Fibroblast of lung (primary cell): ENCODE measurements at regions not wholly inside any gene's neighbourhood (a gene's known extent, or its start where the extent isn't known, plus 50 kb on each side); places are given as distances from the start of the nearest gene placed in this dataset.

ENCODE experiments used
- DNase-seq, 2 donors: peaks; one replicate each; pipeline versions ENCODE4 v3.0.0 to v3.0.0-alpha.2; 2010; ENCODE audit warnings: low read depth in 2 of 2
- H2AFZ ChIP-seq: 2 replicates; pipeline ENCODE4 v1.5.1; 2012; ENCODE audit warnings: low read length, control low read depth, inconsistent platforms
- H3K27ac ChIP-seq: 2 replicates; pipeline ENCODE4 v1.5.1; 2011; ENCODE audit warnings: low read length, control low read depth; ENCODE audit not compliant: insufficient read depth
- H3K27me3 ChIP-seq: 2 replicates; pipeline ENCODE4 v1.5.1; 2011; ENCODE audit warnings: mild to moderate bottlenecking, low read length; ENCODE audit not compliant: control insufficient read depth, insufficient read depth
- H3K36me3 ChIP-seq: 2 replicates; pipeline ENCODE4 v1.5.1; 2011; ENCODE audit warnings: low read length; ENCODE audit not compliant: control insufficient read depth, insufficient read depth
- H3K4me1 ChIP-seq: 2 replicates; pipeline ENCODE4 v1.5.1; 2011; ENCODE audit warnings: low read length; ENCODE audit not compliant: control insufficient read depth, insufficient read depth; ENCODE audit errors: extremely low read depth
- H3K4me2 ChIP-seq: 2 replicates; pipeline ENCODE4 v1.5.1; 2011; ENCODE audit warnings: low read length, control low read depth; ENCODE audit not compliant: insufficient read depth; ENCODE audit errors: extremely low read depth
- H3K4me3 ChIP-seq, 4 experiments: fragments of 200-600 bp in 1 of 4; sonication (generic) in 1 of 4; replicated peaks in 1 of 4; 2 replicates each; pipeline ENCODE4 v1.5.1; 2011 to 2016; ENCODE audit warnings: low read length in 4 of 4, low read depth in 3 of 4, mild to moderate bottlenecking in 3 of 4, control low read depth in 2 of 4, inconsistent platforms in 1 of 4, mixed read lengths in 1 of 4; ENCODE audit not compliant: insufficient read depth in 1 of 4; ENCODE audit errors: control extremely low read depth in 1 of 4
- H3K79me2 ChIP-seq: 2 replicates; pipeline ENCODE4 v1.5.1; 2012; ENCODE audit warnings: mild to moderate bottlenecking, low read length, inconsistent platforms; ENCODE audit not compliant: control insufficient read depth, insufficient read depth
- H3K9ac ChIP-seq: 2 replicates; pipeline ENCODE4 v1.5.1; 2011; ENCODE audit warnings: mild to moderate bottlenecking, low read length, control low read depth; ENCODE audit not compliant: insufficient read depth
- H3K9me3 ChIP-seq: 2 replicates; pipeline ENCODE4 v1.5.1; 2012; ENCODE audit warnings: low read depth, low read length; ENCODE audit not compliant: control insufficient read depth, insufficient read depth
- H4K20me1 ChIP-seq: 2 replicates; pipeline ENCODE4 v1.5.1; 2011; ENCODE audit warnings: low read length; ENCODE audit not compliant: control insufficient read depth, insufficient read depth; ENCODE audit errors: extremely low read depth
- EZH2 ChIP-seq: IDR thresholded peaks from 2 replicates; pipeline ENCODE4 v1.5.1; 2012; ENCODE audit warnings: low read length, control low read depth, mild to moderate bottlenecking; ENCODE audit errors: missing control alignments
- TF ChIP-seq, protein P1 (sequence below), 2 donors: IDR thresholded peaks in 1 of 2; conservative IDR thresholded peaks in 1 of 2; 1 replicate in 1 of 2; 2 replicates in 1 of 2; pipeline ENCODE4 v1.5.1; 2011 to 2012; ENCODE audit warnings: low read length in 2 of 2, control low read depth in 1 of 2, inconsistent platforms in 1 of 2, low read depth in 1 of 2, mild to moderate bottlenecking in 1 of 2

GRCh38 chr20:20793591-20793990 lies 81.1 kb upstream of the RALGAPA2 start:
- H3K9me3 ChIP-seq, result no peaks in the 10 kb centered on the region
- H3K4me1 ChIP-seq, result no peaks in the 10 kb centered on the region
- H3K36me3 ChIP-seq, result no peaks in the 10 kb centered on the region
- H4K20me1 ChIP-seq, result no peaks in the 10 kb centered on the region
- H2AFZ ChIP-seq, result no peak overlapping the region
- H3K79me2 ChIP-seq, result no peaks in the 10 kb centered on the region
- no peak overlapping the region for H3K4me3 ChIP-seq
- H3K27me3 ChIP-seq, result no peaks in the 10 kb centered on the region
- DNase-seq, result no peak
- H3K9ac ChIP-seq, result no peak overlapping the region
- TF ChIP-seq, protein P1, sequence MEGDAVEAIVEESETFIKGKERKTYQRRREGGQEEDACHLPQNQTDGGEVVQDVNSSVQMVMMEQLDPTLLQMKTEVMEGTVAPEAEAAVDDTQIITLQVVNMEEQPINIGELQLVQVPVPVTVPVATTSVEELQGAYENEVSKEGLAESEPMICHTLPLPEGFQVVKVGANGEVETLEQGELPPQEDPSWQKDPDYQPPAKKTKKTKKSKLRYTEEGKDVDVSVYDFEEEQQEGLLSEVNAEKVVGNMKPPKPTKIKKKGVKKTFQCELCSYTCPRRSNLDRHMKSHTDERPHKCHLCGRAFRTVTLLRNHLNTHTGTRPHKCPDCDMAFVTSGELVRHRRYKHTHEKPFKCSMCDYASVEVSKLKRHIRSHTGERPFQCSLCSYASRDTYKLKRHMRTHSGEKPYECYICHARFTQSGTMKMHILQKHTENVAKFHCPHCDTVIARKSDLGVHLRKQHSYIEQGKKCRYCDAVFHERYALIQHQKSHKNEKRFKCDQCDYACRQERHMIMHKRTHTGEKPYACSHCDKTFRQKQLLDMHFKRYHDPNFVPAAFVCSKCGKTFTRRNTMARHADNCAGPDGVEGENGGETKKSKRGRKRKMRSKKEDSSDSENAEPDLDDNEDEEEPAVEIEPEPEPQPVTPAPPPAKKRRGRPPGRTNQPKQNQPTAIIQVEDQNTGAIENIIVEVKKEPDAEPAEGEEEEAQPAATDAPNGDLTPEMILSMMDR (conservative IDR thresholded peaks at IDR 0.05 in 1 of 2, IDR thresholded peaks at IDR 0.05 in 1 of 2; ENCODE audit: low read depth in 1 of 2, low read length in 2 of 2), result no peak
- no peak for TF ChIP-seq EZH2
- no peak overlapping the region for H3K4me2 ChIP-seq
- H3K27ac ChIP-seq, result no peak overlapping the region

- Histone ChIP-seq H3K4me2 (no peak overlapping the region), H3K9me3 (no peaks in the 10 kb centered on the region), H3K4me3 (no peak overlapping the region), H3K27me3 (no peaks in the 10 kb centered on the region), H3K36me3 (no peaks in the 10 kb centered on the region), H3K27ac (no peak overlapping the region), H3K4me1 (no peaks in the 10 kb centered on the region), H2AFZ (no peak overlapping the region), H3K9ac (no peak overlapping the region), H3K79me2 (no peaks in the 10 kb centered on the region), H4K20me1 (no peaks in the 10 kb centered on the region)
- DNase-seq, result no peak
- TF ChIP-seq, protein P1 (conservative IDR thresholded peaks at IDR 0.05 in 1 of 2, IDR thresholded peaks at IDR 0.05 in 1 of 2; ENCODE audit: low read depth in 1 of 2, low read length in 2 of 2), result no peak
- no peak for TF ChIP-seq EZH2
These were observed 79.5 kb upstream of the RALGAPA2 start for GRCh38 chr20:20791664-20792568.

- Histone ChIP-seq H3K9ac (no peak overlapping the region), H3K4me3 (no peak overlapping the region), H3K4me1 (no peaks in the 10 kb centered on the region), H3K79me2 (no peaks in the 10 kb centered on the region), H4K20me1 (no peaks in the 10 kb centered on the region), H3K27me3 (no peaks in the 10 kb centered on the region), H3K27ac (no peak overlapping the region), H2AFZ (no peak overlapping the region), H3K4me2 (no peak overlapping the region), H3K9me3 (no peaks in the 10 kb centered on the region), H3K36me3 (no peaks in the 10 kb centered on the region)
- no peak for TF ChIP-seq EZH2
- TF ChIP-seq, protein P1 (conservative IDR thresholded peaks at IDR 0.05 in 1 of 2, IDR thresholded peaks at IDR 0.05 in 1 of 2; ENCODE audit: low read depth in 1 of 2, low read length in 2 of 2), result no peak
- no peak for DNase-seq
These were observed 75.9 kb upstream of the RALGAPA2 start for GRCh38 chr20:20788308-20788707.
